HFFc6 (cell line): ENCODE measurements at regions not wholly inside any gene's neighbourhood (a gene's known extent, or its start where the extent isn't known, plus 50 kb on each side); places are given as distances from the start of the nearest gene placed in this dataset.

Experiments used
- DNase-seq: peaks from one replicate; pipeline ENCODE4 v3.0.0-alpha.2; 2018
- H3K27ac Mint-ChIP-seq: 2 replicates; pipeline ENCODE4 v1.8.0; 2020; ENCODE audit warnings: mild to moderate bottlenecking, mixed read lengths
- H3K27me3 Mint-ChIP-seq: 2 replicates; pipeline ENCODE4 v1.8.0; 2021; ENCODE audit warnings: mild to moderate bottlenecking, moderate library complexity, mixed read lengths; ENCODE audit not compliant: insufficient read depth
- H3K36me3 Mint-ChIP-seq: 2 replicates; pipeline ENCODE4 v1.8.0; 2021; ENCODE audit warnings: low read depth, mixed read lengths
- H3K4me1 Mint-ChIP-seq: 2 replicates; pipeline ENCODE4 v1.8.0; 2020; ENCODE audit warnings: low read depth, mixed read lengths
- H3K4me3 Mint-ChIP-seq: 2 replicates; pipeline ENCODE4 v1.8.0; 2020; ENCODE audit warnings: mild to moderate bottlenecking, moderate library complexity, mixed read lengths
- H3K9me3 Mint-ChIP-seq: 2 replicates; pipeline ENCODE4 v1.8.0; 2020; ENCODE audit warnings: mild to moderate bottlenecking, mixed read lengths
- CTCF ChIP-seq: fragments of 200-600 bp; sonication (generic); IDR thresholded peaks from 2 replicates; pipeline ENCODE4 v1.5.0; 2021; ENCODE audit warnings: antibody characterized with exemption, mild to moderate bottlenecking

- no peak for TF ChIP-seq CTCF
- Mint-ChIP-seq H3K4me1 (no peaks in the 10 kb centered on the region), H3K27ac (no peak overlapping the region), H3K4me3 (no peak overlapping the region), H3K27me3 (peaks cover 14% of the 10 kb centered on the region), H3K9me3 (peaks cover 15% of the 10 kb centered on the region), H3K36me3 (no peaks in the 10 kb centered on the region)
- DNase-seq = no peak
These were observed 171.9 kb upstream of the CSF3R start for GRCh38 chr1:36654586-36654985.

- Mint-ChIP-seq H3K4me3 (no peak overlapping the region), H3K27ac (no peak overlapping the region), H3K27me3 (peaks cover 18% of the 10 kb centered on the region), H3K4me1 (no peaks in the 10 kb centered on the region), H3K36me3 (no peaks in the 10 kb centered on the region), H3K9me3 (peaks cover 8% of the 10 kb centered on the region)
- DNase-seq = peak; percentile 24
- no peak for TF ChIP-seq CTCF
These were observed 171.1 kb upstream of the CSF3R start for GRCh38 chr1:36653850-36654249.

GRCh38 chr1:36652586-36652985 is 169.9 kb upstream of the CSF3R start:
- no peaks in the 10 kb centered on the region for H3K4me1 Mint-ChIP-seq
- no peak overlapping the region for H3K27ac Mint-ChIP-seq
- no peaks in the 10 kb centered on the region for H3K36me3 Mint-ChIP-seq
- no peak for TF ChIP-seq CTCF
- H3K9me3 Mint-ChIP-seq = peaks cover 6% of the 10 kb centered on the region; the same call in 1 of the 2 replicates
- no peak overlapping the region for H3K4me3 Mint-ChIP-seq
- peaks cover 18% of the 10 kb centered on the region; the same call in 1 of the 2 replicates for H3K27me3 Mint-ChIP-seq
- no peak for DNase-seq

GRCh38 chr1:36652011-36652410 is 169.3 kb upstream of the CSF3R start:
- no peaks in the 10 kb centered on the region for H3K36me3 Mint-ChIP-seq
- H3K9me3 Mint-ChIP-seq = peaks cover 6% of the 10 kb centered on the region; the same call in 1 of the 2 replicates

GRCh38 chr1:36651176-36651910 is 168.6 kb upstream of the CSF3R start:
- Mint-ChIP-seq H3K4me3 (no peak overlapping the region), H3K27me3 (peaks cover 16% of the 10 kb centered on the region), H3K9me3 (peaks cover 6% of the 10 kb centered on the region; the same call in 1 of the 2 replicates), H3K4me1 (no peaks in the 10 kb centered on the region), H3K36me3 (no peaks in the 10 kb centered on the region), H3K27ac (no peak overlapping the region)
- TF ChIP-seq CTCF = no peak
- no peak for DNase-seq

More at GRCh38 chr1:36652011-36652410, 169.3 kb upstream of the CSF3R start:
- no peak for TF ChIP-seq CTCF
- Mint-ChIP-seq H3K27ac (no peak overlapping the region), H3K27me3 (peaks cover 18% of the 10 kb centered on the region; the same call in 1 of the 2 replicates), H3K4me1 (no peaks in the 10 kb centered on the region), H3K4me3 (no peak overlapping the region)
- DNase-seq = no peak
